ENCODE measurements at regions not wholly inside any gene's neighbourhood (a gene's known extent, or its start where the extent isn't known, plus 50 kb on each side); places are given as distances from the start of the nearest gene placed in this dataset.

DNA sequence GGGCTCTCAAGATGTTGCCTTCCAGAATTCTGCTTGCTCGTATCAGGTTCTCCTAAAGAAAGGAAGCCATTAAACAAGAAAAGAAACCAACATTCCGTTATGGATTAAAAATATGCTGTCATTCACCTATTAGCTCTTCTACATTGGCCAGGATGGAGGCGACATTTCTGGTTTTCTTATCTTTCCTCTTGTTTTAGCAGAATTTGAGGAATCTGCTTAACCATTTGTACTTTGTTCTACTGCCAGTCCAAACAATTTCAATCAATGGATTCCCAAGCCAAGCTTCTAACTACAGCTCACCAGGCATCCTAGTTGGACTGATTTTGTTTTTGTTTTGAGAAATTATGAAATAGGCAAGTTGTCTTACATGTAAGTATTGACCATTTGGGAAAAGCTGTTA lies 164.6 kb upstream of the TSC22D2 start:
- Histone ChIP-seq H3K4me2 (ENCODE audit: control insufficient read depth, insufficient read depth) (no peak overlapping the region), H3K27me3 (replicated peaks in 1 of 2; ENCODE audit: control insufficient read depth in 2 of 2, insufficient read depth in 2 of 2, low read length in 1 of 2) (peaks cover 0 to 4% of the 10 kb centered on the region in 2 experiments; a peak in 1 of 4 replicates), H4K20me1 (ENCODE audit: control insufficient read depth, insufficient read depth) (no peaks in the 10 kb centered on the region), H3K9me3 (replicated peaks; ENCODE audit: control insufficient read depth, insufficient read depth, low read length) (no peaks in the 10 kb centered on the region), H3K9ac (ENCODE audit: control insufficient read depth, insufficient read depth, low read length) (no peak overlapping the region), H3K79me2 (ENCODE audit: control insufficient read depth, insufficient read depth, low read length) (no peaks in the 10 kb centered on the region), H3K27ac (ENCODE audit: control insufficient read depth, insufficient read depth) (no peak overlapping the region), H3K4me3 (no peak overlapping the region), H3K4me1 (ENCODE audit: control insufficient read depth, insufficient read depth, low read length) (no peaks in the 10 kb centered on the region), H2AFZ (ENCODE audit: control insufficient read depth, low read depth, low read length) (no peak overlapping the region), H3K36me3 (ENCODE audit: control insufficient read depth in 2 of 2, insufficient read depth in 2 of 2, low read length in 1 of 2) (no peaks in the 10 kb centered on the region)
- ATAC-seq (no peak), FAIRE-seq (no peak), DNase-seq (ENCODE audit: low read depth, low spot score) (no peak)
- ChIA-PET POLR2A (no interaction called here), CTCF (interaction anchor here (0.7 kb wide), 1 partner anchor 252 kb away, joined by 3 read pairs; no protein-coding TSS in a partner anchor), SMC1A (ENCODE audit: uncharacterized antibody, unreplicated experiment) (interaction anchor here (1.0 to 2.8 kb wide), 3 partner anchors 11 to 165 kb away, joined by 3 to 9 read pairs (median 6); partner anchors contain the start of gene TSC22D2), RAD21 (ENCODE audit: unreplicated experiment) (interaction anchor here (1.7 kb wide), 1 partner anchor 252 kb away, joined by 4 read pairs; no protein-coding TSS in a partner anchor)
- in situ Hi-C loops (cut with MboI) (no loop called here), intact Hi-C loops (cut with micrococcal nuclease; ENCODE audit: unreplicated experiment) (no loop called here)
- BruUV-seq (replicated peaks): no TSS peak
- 64% methylated on average over 3 of the region's 3 CpGs for WGBS (ENCODE audit: insufficient coverage, insufficient replicate concordance, low lambda C conversion rate, missing lambda C conversion rate)
- TF ChIP-seq, protein P1, sequence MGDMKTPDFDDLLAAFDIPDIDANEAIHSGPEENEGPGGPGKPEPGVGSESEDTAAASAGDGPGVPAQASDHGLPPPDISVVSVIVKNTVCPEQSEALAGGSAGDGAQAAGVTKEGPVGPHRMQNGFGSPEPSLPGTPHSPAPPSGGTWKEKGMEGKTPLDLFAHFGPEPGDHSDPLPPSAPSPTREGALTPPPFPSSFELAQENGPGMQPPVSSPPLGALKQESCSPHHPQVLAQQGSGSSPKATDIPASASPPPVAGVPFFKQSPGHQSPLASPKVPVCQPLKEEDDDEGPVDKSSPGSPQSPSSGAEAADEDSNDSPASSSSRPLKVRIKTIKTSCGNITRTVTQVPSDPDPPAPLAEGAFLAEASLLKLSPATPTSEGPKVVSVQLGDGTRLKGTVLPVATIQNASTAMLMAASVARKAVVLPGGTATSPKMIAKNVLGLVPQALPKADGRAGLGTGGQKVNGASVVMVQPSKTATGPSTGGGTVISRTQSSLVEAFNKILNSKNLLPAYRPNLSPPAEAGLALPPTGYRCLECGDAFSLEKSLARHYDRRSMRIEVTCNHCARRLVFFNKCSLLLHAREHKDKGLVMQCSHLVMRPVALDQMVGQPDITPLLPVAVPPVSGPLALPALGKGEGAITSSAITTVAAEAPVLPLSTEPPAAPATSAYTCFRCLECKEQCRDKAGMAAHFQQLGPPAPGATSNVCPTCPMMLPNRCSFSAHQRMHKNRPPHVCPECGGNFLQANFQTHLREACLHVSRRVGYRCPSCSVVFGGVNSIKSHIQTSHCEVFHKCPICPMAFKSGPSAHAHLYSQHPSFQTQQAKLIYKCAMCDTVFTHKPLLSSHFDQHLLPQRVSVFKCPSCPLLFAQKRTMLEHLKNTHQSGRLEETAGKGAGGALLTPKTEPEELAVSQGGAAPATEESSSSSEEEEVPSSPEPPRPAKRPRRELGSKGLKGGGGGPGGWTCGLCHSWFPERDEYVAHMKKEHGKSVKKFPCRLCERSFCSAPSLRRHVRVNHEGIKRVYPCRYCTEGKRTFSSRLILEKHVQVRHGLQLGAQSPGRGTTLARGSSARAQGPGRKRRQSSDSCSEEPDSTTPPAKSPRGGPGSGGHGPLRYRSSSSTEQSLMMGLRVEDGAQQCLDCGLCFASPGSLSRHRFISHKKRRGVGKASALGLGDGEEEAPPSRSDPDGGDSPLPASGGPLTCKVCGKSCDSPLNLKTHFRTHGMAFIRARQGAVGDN (IDR thresholded peaks at IDR 0.05): no peak
- TF ChIP-seq, protein P2, sequence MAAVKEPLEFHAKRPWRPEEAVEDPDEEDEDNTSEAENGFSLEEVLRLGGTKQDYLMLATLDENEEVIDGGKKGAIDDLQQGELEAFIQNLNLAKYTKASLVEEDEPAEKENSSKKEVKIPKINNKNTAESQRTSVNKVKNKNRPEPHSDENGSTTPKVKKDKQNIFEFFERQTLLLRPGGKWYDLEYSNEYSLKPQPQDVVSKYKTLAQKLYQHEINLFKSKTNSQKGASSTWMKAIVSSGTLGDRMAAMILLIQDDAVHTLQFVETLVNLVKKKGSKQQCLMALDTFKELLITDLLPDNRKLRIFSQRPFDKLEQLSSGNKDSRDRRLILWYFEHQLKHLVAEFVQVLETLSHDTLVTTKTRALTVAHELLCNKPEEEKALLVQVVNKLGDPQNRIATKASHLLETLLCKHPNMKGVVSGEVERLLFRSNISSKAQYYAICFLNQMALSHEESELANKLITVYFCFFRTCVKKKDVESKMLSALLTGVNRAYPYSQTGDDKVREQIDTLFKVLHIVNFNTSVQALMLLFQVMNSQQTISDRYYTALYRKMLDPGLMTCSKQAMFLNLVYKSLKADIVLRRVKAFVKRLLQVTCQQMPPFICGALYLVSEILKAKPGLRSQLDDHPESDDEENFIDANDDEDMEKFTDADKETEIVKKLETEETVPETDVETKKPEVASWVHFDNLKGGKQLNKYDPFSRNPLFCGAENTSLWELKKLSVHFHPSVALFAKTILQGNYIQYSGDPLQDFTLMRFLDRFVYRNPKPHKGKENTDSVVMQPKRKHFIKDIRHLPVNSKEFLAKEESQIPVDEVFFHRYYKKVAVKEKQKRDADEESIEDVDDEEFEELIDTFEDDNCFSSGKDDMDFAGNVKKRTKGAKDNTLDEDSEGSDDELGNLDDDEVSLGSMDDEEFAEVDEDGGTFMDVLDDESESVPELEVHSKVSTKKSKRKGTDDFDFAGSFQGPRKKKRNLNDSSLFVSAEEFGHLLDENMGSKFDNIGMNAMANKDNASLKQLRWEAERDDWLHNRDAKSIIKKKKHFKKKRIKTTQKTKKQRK (IDR thresholded peaks at IDR 0.05; ENCODE audit: low read depth, low read length): no peak
- TF ChIP-seq, protein P3, sequence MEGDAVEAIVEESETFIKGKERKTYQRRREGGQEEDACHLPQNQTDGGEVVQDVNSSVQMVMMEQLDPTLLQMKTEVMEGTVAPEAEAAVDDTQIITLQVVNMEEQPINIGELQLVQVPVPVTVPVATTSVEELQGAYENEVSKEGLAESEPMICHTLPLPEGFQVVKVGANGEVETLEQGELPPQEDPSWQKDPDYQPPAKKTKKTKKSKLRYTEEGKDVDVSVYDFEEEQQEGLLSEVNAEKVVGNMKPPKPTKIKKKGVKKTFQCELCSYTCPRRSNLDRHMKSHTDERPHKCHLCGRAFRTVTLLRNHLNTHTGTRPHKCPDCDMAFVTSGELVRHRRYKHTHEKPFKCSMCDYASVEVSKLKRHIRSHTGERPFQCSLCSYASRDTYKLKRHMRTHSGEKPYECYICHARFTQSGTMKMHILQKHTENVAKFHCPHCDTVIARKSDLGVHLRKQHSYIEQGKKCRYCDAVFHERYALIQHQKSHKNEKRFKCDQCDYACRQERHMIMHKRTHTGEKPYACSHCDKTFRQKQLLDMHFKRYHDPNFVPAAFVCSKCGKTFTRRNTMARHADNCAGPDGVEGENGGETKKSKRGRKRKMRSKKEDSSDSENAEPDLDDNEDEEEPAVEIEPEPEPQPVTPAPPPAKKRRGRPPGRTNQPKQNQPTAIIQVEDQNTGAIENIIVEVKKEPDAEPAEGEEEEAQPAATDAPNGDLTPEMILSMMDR (IDR thresholded peaks at IDR 0.05 in 2 of 3, conservative IDR thresholded peaks at IDR 0.05 in 1 of 3; ENCODE audit: control insufficient read depth in 2 of 3, extremely low read depth in 1 of 3, insufficient read depth in 1 of 3, low read depth in 3 of 3, low read length in 3 of 3): no peak
- no peak for TF ChIP-seq YBX1 (IDR thresholded peaks at IDR 0.05)
- TF ChIP-seq, protein P4, sequence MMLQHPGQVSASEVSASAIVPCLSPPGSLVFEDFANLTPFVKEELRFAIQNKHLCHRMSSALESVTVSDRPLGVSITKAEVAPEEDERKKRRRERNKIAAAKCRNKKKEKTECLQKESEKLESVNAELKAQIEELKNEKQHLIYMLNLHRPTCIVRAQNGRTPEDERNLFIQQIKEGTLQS (IDR thresholded peaks at IDR 0.05; ENCODE audit: borderline replicate concordance, extremely low read depth, low read depth, low read length): no peak
- no peak for TF ChIP-seq FOS (IDR thresholded peaks at IDR 0.05; ENCODE audit: borderline replicate concordance, extremely low read depth, insufficient read length)
- no peak for TF ChIP-seq SMC3 (IDR thresholded peaks at IDR 0.05; ENCODE audit: borderline replicate concordance, low read length)
- no peak for TF ChIP-seq ZNF274 (IDR thresholded peaks at IDR 0.05; ENCODE audit: insufficient read depth, insufficient read length)
- no peak for TF ChIP-seq ETV6 (conservative IDR thresholded peaks at IDR 0.05 in 1 of 2, IDR thresholded peaks at IDR 0.05 in 1 of 2; ENCODE audit: borderline replicate concordance in 1 of 2, low read depth in 1 of 2)
- no peak for TF ChIP-seq RAD51 (IDR thresholded peaks at IDR 0.05)
- no peak for TF ChIP-seq CHD2 (IDR thresholded peaks at IDR 0.05; ENCODE audit: borderline replicate concordance, low read depth, low read length)
- TF ChIP-seq IKZF2 (IDR thresholded peaks at IDR 0.05): no peak
